ENCODE measurements at regions not wholly inside any gene's neighbourhood (a gene's known extent, or its start where the extent isn't known, plus 50 kb on each side); places are given as distances from the start of the nearest gene placed in this dataset.

DNA sequence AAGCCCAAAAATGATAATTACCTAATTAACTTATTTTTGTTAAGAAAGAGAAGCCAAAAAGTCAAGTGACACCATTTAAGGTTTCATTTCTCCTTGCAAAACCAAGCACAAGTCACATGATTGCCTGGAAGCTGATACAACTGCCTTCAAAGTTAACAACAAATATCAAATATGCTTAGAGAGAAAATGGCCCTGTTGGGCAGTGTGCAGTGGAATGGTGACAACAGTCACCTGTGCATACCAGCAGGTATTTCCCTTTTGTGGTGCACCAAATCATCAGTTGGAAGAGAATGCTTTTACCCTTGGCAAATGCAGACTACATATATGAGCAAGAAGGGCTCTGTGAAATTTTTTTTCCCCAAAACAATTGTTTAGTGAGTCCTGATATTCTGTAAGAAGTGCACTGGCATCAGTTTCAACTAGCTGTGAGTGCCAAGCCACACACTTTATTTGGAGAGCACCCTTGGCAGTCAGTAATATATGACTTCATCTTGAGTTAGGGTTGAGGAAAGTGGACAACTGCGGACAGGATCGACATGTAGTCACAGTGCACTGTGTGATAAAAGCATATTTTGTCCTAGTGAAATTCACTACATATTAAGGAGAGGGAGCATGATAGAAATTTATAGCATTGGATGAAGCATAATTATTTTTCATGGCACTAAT is 74.9 kb upstream of the DOCK10 start:
- H3K14ac ChIP-seq (ENCODE audit: insufficient read depth, low read length), result no peak overlapping the region
- no peak overlapping the region for H2AFZ ChIP-seq (ENCODE audit: low read length)
- H2AK5ac ChIP-seq (ENCODE audit: insufficient read length, low read length), result no peak overlapping the region
- H3K4me1 ChIP-seq (ENCODE audit: insufficient read depth, low read length), result peaks cover 3% of the 10 kb centered on the region; the same call in 1 of the 2 replicates
- H3K23me2 ChIP-seq (ENCODE audit: insufficient read length, low read depth, low read length, poor library complexity, severe bottlenecking), result no peaks in the 10 kb centered on the region
- H2BK5ac ChIP-seq (ENCODE audit: insufficient read length, low read length), result no peak overlapping the region
- no peaks in the 10 kb centered on the region for H3K27me3 Mint-ChIP-seq (ENCODE audit: low read depth)
- WGBS (ENCODE audit: extremely low coverage, insufficient read length, low lambda C conversion rate), result no CpG with 5 or more reads among the region's 2 CpGs
- no peaks in the 10 kb centered on the region for H4K20me1 ChIP-seq (ENCODE audit: control insufficient read depth, insufficient read depth, insufficient read length)
- H3K27ac ChIP-seq (ENCODE audit: insufficient read length, low read depth, low read length), result no peak overlapping the region
- no peak overlapping the region for H4K5ac ChIP-seq (ENCODE audit: insufficient read length, low read depth, low read length)
- H3K4me3 Mint-ChIP-seq, result no peak overlapping the region
- H3K4ac ChIP-seq (ENCODE audit: low read depth, low read length), result no peak overlapping the region
- no peak overlapping the region for H3K18ac ChIP-seq (ENCODE audit: insufficient read length, low read depth, low read length)
- H3K23ac ChIP-seq (ENCODE audit: insufficient read length, low read depth, low read length), result no peak overlapping the region
- H2BK15ac ChIP-seq (ENCODE audit: low read depth, low read length), result no peak overlapping the region
- no peaks in the 10 kb centered on the region for H3K79me1 ChIP-seq (ENCODE audit: insufficient read depth, low read depth, low read length, poor library complexity, severe bottlenecking)
- peaks cover 10 to 12% of the 10 kb centered on the region in 2 experiments for H3K4me1 Mint-ChIP-seq
- TF ChIP-seq, protein P1, sequence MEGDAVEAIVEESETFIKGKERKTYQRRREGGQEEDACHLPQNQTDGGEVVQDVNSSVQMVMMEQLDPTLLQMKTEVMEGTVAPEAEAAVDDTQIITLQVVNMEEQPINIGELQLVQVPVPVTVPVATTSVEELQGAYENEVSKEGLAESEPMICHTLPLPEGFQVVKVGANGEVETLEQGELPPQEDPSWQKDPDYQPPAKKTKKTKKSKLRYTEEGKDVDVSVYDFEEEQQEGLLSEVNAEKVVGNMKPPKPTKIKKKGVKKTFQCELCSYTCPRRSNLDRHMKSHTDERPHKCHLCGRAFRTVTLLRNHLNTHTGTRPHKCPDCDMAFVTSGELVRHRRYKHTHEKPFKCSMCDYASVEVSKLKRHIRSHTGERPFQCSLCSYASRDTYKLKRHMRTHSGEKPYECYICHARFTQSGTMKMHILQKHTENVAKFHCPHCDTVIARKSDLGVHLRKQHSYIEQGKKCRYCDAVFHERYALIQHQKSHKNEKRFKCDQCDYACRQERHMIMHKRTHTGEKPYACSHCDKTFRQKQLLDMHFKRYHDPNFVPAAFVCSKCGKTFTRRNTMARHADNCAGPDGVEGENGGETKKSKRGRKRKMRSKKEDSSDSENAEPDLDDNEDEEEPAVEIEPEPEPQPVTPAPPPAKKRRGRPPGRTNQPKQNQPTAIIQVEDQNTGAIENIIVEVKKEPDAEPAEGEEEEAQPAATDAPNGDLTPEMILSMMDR (conservative IDR thresholded peaks at IDR 0.05), result no peak
- H3K9me3 ChIP-seq (ENCODE audit: control insufficient read depth, low read depth, low read length), result no peaks in the 10 kb centered on the region
- no peak overlapping the region for H4K91ac ChIP-seq (ENCODE audit: insufficient read length, low read depth, low read length)
- no peak overlapping the region for H3T11ph ChIP-seq (ENCODE audit: low read length)
- no peak overlapping the region for H2BK20ac ChIP-seq (ENCODE audit: low read depth, low read length, poor library complexity, severe bottlenecking)
- no peaks in the 10 kb centered on the region for H3K79me2 ChIP-seq (ENCODE audit: insufficient read depth, low read length)
- H3K9me3 Mint-ChIP-seq, result no peaks in the 10 kb centered on the region
- H4K8ac ChIP-seq (replicated peaks; ENCODE audit: insufficient read length, low read depth, low read length), result no peak overlapping the region
- 0 out of 7 replicates have a peak overlapping the region, but pooled peaks of 1 of the 3 experiments have one; percentile 25 for H3K27ac Mint-ChIP-seq
- no peak for DNase-seq
- no peak overlapping the region for H2BK120ac ChIP-seq (ENCODE audit: low read depth, low read length, poor library complexity, severe bottlenecking)
- H3K4me2 ChIP-seq (ENCODE audit: insufficient read depth, insufficient read length, low read length), result no peak overlapping the region
- H3K27me3 ChIP-seq (ENCODE audit: insufficient read depth, low read length), result no peaks in the 10 kb centered on the region
- H3K56ac ChIP-seq (ENCODE audit: insufficient read length, low read depth, low read length), result no peak overlapping the region
- H2BK12ac ChIP-seq (ENCODE audit: insufficient read length, low read depth, low read length), result no peak overlapping the region
- H3K36me3 Mint-ChIP-seq (ENCODE audit: insufficient read depth in 1 of 3, low read depth in 3 of 3), result no peaks in the 10 kb centered on the region
- H3K9ac ChIP-seq (ENCODE audit: extremely low read depth, insufficient read length, low read length), result no peak overlapping the region
